ENCODE measurements at regions not wholly inside any gene's neighbourhood (a gene's known extent, or its start where the extent isn't known, plus 50 kb on each side); places are given as distances from the start of the nearest gene placed in this dataset.
A peak's percentile ranks its signal among the peaks of the same experiment; 100 is the strongest.

DNA sequence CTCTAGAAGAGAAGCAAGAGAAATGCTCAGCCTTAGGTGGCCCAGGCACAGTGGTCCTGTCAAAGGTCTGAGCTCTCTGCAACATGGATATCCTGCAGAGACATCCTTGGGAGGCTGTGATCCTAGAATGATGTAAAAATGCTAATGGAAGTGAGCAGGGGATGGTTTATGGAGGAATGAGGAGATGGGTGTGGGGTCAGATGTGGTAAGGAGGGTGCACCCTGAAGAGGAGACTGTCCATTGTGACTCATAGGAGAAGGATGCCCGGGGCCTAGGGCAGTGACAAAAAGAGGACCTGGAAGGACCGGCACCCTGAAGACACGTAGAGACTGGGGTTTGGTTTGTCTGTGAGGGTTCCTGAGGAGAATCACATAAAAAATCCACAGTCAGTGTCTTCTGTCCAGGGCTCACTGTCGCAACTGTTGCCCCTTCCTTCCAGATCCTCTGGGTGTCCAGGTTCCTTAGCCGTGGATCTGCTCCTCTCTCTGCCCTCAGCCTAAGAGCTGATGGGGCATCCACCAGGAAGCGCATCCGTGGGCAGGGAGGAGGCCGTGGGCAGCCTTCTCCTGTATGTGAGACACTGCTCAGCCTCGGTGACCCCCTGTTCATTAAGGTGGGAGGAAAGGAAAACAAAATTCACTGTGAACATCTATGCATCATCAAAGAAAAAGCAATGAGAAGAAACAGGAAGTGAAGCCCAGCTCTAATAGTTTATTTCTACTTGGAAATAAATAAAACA lies 110.7 kb downstream of the VPREB1 start:
- H3K4me3 ChIP-seq = no peak overlapping the region
- no peak overlapping the region for H3K27ac ChIP-seq (ENCODE audit: extremely low read depth, low read depth, low read length)
- intact Hi-C loops (cut with micrococcal nuclease) (loop anchor here (5.0 to 10.0 kb wide), 2 partner anchors 237 to 330 kb away; no protein-coding TSS in a partner anchor), in situ Hi-C loops (cut with MboI) (no loop called here)
- DNase-seq (ENCODE audit: extremely low read depth in 1 of 4, low spot score in 3 of 4) = no peak
- H3K79me2 ChIP-seq (ENCODE audit: control insufficient read depth, insufficient read depth, low read length) = no peaks in the 10 kb centered on the region
- no peaks in the 10 kb centered on the region for H3K36me3 ChIP-seq (ENCODE audit: control insufficient read depth, insufficient read depth, low read length)
- peaks cover 10 to 20% of the 10 kb centered on the region in 2 experiments; a peak in 3 of 5 replicates for H3K27me3 ChIP-seq (ENCODE audit: control insufficient read depth in 2 of 2, insufficient read depth in 2 of 2, low read length in 2 of 2)
- BruUV-seq (replicated peaks) = no TSS peak
- peaks cover 0 to 5% of the 10 kb centered on the region in 2 experiments; a peak in 1 of 5 replicates for H3K4me1 ChIP-seq (replicated peaks in 1 of 2; ENCODE audit: control insufficient read depth in 2 of 2, insufficient read depth in 2 of 2, low read length in 2 of 2)
- CTCF ChIA-PET (ENCODE audit: low intra/inter-chr PET ratio) = interaction anchor here (0.9 kb wide), 1 partner anchor 16 kb away, joined by 4 read pairs; no protein-coding TSS in a partner anchor
- no peak overlapping the region for H2AFZ ChIP-seq (ENCODE audit: low read depth, low read length)
- under 1% methylated on average over 9 of the region's 9 CpGs for WGBS (ENCODE audit: insufficient coverage, low coverage, missing lambda C conversion rate)
- no peaks in the 10 kb centered on the region for H3K9me1 ChIP-seq (ENCODE audit: control insufficient read depth, insufficient read depth, low read length)
- ATAC-seq = no peak
- no peak overlapping the region for H3K9ac ChIP-seq (ENCODE audit: insufficient read depth in 1 of 2, low read depth in 2 of 2, low read length in 2 of 2)
- POLR2A ChIA-PET = interaction anchor here (0.7 to 3.3 kb wide), 9 partner anchors 8 to 390 kb away, joined by 3 to 14 read pairs (median 4); no protein-coding TSS in a partner anchor
- no peaks in the 10 kb centered on the region for H3K9me3 ChIP-seq (replicated peaks; ENCODE audit: control insufficient read depth, insufficient read depth, low read depth, low read length)
- FAIRE-seq = no peak
- no peak overlapping the region for H3K4me2 ChIP-seq (ENCODE audit: insufficient read depth, low read length)
- peaks cover 19% of the 10 kb centered on the region; the same call in 1 of the 2 replicates for H4K20me1 ChIP-seq (replicated peaks; ENCODE audit: control insufficient read depth, insufficient read depth, low read length)
- TF ChIP-seq ASH1L (IDR thresholded peaks at IDR 0.05; ENCODE audit: borderline replicate concordance, low read depth, partially characterized antibody) = no peak
- TF ChIP-seq PRMT5 (CRISPR knock-in tag; IDR thresholded peaks at IDR 0.05) = peak; percentile 76; the same call in 1 of the 2 replicates
- TF ChIP-seq SRSF3 (IDR thresholded peaks at IDR 0.05; ENCODE audit: insufficient read depth, low read length) = no peak
- no peak for TF ChIP-seq MAFG (tag; conservative IDR thresholded peaks at IDR 0.05)
- TF ChIP-seq, protein P1, sequence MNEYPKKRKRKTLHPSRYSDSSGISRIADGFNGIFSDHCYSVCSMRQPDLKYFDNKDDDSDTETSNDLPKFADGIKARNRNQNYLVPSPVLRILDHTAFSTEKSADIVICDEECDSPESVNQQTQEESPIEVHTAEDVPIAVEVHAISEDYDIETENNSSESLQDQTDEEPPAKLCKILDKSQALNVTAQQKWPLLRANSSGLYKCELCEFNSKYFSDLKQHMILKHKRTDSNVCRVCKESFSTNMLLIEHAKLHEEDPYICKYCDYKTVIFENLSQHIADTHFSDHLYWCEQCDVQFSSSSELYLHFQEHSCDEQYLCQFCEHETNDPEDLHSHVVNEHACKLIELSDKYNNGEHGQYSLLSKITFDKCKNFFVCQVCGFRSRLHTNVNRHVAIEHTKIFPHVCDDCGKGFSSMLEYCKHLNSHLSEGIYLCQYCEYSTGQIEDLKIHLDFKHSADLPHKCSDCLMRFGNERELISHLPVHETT (CRISPR knock-in tag; conservative IDR thresholded peaks at IDR 0.05 in 1 of 2, IDR thresholded peaks at IDR 0.05 in 1 of 2) = 0 out of 4 replicates have a peak, but pooled peaks of 1 of the 2 experiments have one; percentile 58
- TF ChIP-seq, protein P2, sequence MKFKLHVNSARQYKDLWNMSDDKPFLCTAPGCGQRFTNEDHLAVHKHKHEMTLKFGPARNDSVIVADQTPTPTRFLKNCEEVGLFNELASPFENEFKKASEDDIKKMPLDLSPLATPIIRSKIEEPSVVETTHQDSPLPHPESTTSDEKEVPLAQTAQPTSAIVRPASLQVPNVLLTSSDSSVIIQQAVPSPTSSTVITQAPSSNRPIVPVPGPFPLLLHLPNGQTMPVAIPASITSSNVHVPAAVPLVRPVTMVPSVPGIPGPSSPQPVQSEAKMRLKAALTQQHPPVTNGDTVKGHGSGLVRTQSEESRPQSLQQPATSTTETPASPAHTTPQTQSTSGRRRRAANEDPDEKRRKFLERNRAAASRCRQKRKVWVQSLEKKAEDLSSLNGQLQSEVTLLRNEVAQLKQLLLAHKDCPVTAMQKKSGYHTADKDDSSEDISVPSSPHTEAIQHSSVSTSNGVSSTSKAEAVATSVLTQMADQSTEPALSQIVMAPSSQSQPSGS (CRISPR knock-in tag; IDR thresholded peaks at IDR 0.05) = no peak
- TF ChIP-seq, protein P3, sequence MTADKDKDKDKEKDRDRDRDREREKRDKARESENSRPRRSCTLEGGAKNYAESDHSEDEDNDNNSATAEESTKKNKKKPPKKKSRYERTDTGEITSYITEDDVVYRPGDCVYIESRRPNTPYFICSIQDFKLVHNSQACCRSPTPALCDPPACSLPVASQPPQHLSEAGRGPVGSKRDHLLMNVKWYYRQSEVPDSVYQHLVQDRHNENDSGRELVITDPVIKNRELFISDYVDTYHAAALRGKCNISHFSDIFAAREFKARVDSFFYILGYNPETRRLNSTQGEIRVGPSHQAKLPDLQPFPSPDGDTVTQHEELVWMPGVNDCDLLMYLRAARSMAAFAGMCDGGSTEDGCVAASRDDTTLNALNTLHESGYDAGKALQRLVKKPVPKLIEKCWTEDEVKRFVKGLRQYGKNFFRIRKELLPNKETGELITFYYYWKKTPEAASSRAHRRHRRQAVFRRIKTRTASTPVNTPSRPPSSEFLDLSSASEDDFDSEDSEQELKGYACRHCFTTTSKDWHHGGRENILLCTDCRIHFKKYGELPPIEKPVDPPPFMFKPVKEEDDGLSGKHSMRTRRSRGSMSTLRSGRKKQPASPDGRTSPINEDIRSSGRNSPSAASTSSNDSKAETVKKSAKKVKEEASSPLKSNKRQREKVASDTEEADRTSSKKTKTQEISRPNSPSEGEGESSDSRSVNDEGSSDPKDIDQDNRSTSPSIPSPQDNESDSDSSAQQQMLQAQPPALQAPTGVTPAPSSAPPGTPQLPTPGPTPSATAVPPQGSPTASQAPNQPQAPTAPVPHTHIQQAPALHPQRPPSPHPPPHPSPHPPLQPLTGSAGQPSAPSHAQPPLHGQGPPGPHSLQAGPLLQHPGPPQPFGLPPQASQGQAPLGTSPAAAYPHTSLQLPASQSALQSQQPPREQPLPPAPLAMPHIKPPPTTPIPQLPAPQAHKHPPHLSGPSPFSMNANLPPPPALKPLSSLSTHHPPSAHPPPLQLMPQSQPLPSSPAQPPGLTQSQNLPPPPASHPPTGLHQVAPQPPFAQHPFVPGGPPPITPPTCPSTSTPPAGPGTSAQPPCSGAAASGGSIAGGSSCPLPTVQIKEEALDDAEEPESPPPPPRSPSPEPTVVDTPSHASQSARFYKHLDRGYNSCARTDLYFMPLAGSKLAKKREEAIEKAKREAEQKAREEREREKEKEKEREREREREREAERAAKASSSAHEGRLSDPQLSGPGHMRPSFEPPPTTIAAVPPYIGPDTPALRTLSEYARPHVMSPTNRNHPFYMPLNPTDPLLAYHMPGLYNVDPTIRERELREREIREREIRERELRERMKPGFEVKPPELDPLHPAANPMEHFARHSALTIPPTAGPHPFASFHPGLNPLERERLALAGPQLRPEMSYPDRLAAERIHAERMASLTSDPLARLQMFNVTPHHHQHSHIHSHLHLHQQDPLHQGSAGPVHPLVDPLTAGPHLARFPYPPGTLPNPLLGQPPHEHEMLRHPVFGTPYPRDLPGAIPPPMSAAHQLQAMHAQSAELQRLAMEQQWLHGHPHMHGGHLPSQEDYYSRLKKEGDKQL (CRISPR knock-in tag; IDR thresholded peaks at IDR 0.05; ENCODE audit: borderline replicate concordance) = 0 out of 2 replicates have a peak, but pooled peaks have one; percentile 10
- TF ChIP-seq KDM5B (IDR thresholded peaks at IDR 0.05; ENCODE audit: insufficient replicate concordance, low read depth, low read length) = peak; percentile 22
- no peak for TF ChIP-seq SAFB (IDR thresholded peaks at IDR 0.05; ENCODE audit: borderline replicate concordance, low read depth, low read length)
- TF ChIP-seq SIX5 (IDR thresholded peaks at IDR 0.05; ENCODE audit: borderline replicate concordance in 1 of 2, insufficient read depth in 1 of 2, low read depth in 1 of 2, low read length in 2 of 2) = peak in 1 of 2 experiments; percentile 11; a peak in 1 of 4 replicates
- TF ChIP-seq IRF2 (CRISPR knock-in tag; IDR thresholded peaks at IDR 0.05) = no peak; the same call in 1 of the 2 replicates
